ENCODE measurements at regions not wholly inside any gene's neighbourhood (a gene's known extent, or its start where the extent isn't known, plus 50 kb on each side); places are given as distances from the start of the nearest gene placed in this dataset.
"Not testable (repeated sequence)": the region's sequence is repeated elsewhere in the genome, so short reads cannot be mapped to it uniquely, and the experiment has no call there.

- DNase-seq, result no peak
Measured at GRCh38 chr18:6537475-6537874, 122.8 kb upstream of the L3MBTL4 start.

- DNase-seq, result not testable (repeated sequence)
Measured at GRCh38 chr18:6541131-6541679, 126.5 kb upstream of the L3MBTL4 start.

- no peak for DNase-seq
Measured at GRCh38 chr18:6542296-6542695, 127.6 kb upstream of the L3MBTL4 start.

GRCh38 chr18:6543330-6543908, 128.7 kb upstream of the L3MBTL4 start:
- DNase-seq, result no peak

- DNase-seq, result no peak
Measured at GRCh38 chr18:6546229-6546628, 131.5 kb upstream of the L3MBTL4 start.

- DNase-seq, result no peak
Measured at GRCh38 chr18:6547476-6547875, 132.8 kb upstream of the L3MBTL4 start.

- no peak for DNase-seq
Measured at GRCh38 chr18:6553234-6553900, 138.7 kb upstream of the L3MBTL4 start.

- no peak for DNase-seq
Measured at GRCh38 chr18:6557057-6557769, 142.5 kb upstream of the L3MBTL4 start.

GRCh38 chr18:6557770-6558248, 143.1 kb upstream of the L3MBTL4 start:
- DNase-seq, result no peak

GRCh38 chr18:6558446-6559156, 143.9 kb upstream of the L3MBTL4 start:
- no peak for DNase-seq

- no peak for DNase-seq
Measured at GRCh38 chr18:6559296-6559695, 144.6 kb upstream of the L3MBTL4 start.

GRCh38 chr18:6561016-6561415, 146.3 kb upstream of the L3MBTL4 start:
- DNase-seq, result no peak

- DNase-seq, result no peak
Measured at GRCh38 chr18:6561420-6561861, 146.7 kb upstream of the L3MBTL4 start.

GRCh38 chr18:6561862-6562291, 147.2 kb upstream of the L3MBTL4 start:
- no peak for DNase-seq

GRCh38 chr18:6563896-6564295, 149.2 kb upstream of the L3MBTL4 start:
- DNase-seq, result no peak

GRCh38 chr18:6564950-6565814, 150.5 kb upstream of the L3MBTL4 start:
- DNase-seq, result no peak

- DNase-seq, result no peak
Measured at GRCh38 chr18:6565815-6566081, 151.0 kb upstream of the L3MBTL4 start.

- DNase-seq, result no peak
Measured at GRCh38 chr18:6566338-6566911, 151.7 kb upstream of the L3MBTL4 start.

- DNase-seq, result no peak
Measured at GRCh38 chr18:6569813-6570212, 155.1 kb upstream of the L3MBTL4 start.

- no peak for DNase-seq
Measured at GRCh38 chr18:6570581-6571238, 156.0 kb upstream of the L3MBTL4 start.

- no peak for DNase-seq
Measured at GRCh38 chr18:6571239-6571602, 156.5 kb upstream of the L3MBTL4 start.
